Small intestine (tissue), 7 donors: ENCODE measurements at regions not wholly inside any gene's neighbourhood (a gene's known extent, or its start where the extent isn't known, plus 50 kb on each side); places are given as distances from the start of the nearest gene placed in this dataset.
A peak's percentile ranks its signal among the peaks of the same experiment; 100 is the strongest.

Experiments used
- DNase-seq, 2 donors: peaks; one replicate each; pipeline versions ENCODE4 v3.0.0 to v3.0.0-alpha.2; 2013
- FAIRE-seq: peaks from 2 replicates; lab custom pipeline; 2012; peaks lifted over from hg19 to GRCh38; lab: Jason Lieb, UNC
- H3K27ac ChIP-seq, 3 donors: one replicate each; pipeline ENCODE4 v1.5.1; 2013; ENCODE audit warnings: low read length in 2 of 3, mild to moderate bottlenecking in 2 of 3, control low read depth in 1 of 3, inconsistent platforms in 1 of 3, low read depth in 1 of 3, moderate library complexity in 1 of 3
- H3K27me3 ChIP-seq, 3 donors: one replicate each; pipeline ENCODE4 v1.6.1; 2013; ENCODE audit warnings: low read length in 3 of 3, inconsistent platforms in 1 of 3; ENCODE audit not compliant: control insufficient read depth in 3 of 3, insufficient read depth in 3 of 3
- H3K36me3 ChIP-seq, 3 donors: one replicate each; pipeline ENCODE4 v1.6.1; 2013; ENCODE audit warnings: low read length in 3 of 3, inconsistent platforms in 1 of 3, low read depth in 1 of 3, mild to moderate bottlenecking in 1 of 3, moderate library complexity in 1 of 3; ENCODE audit not compliant: control insufficient read depth in 3 of 3, insufficient read depth in 2 of 3
- H3K4me1 ChIP-seq, 3 donors: one replicate each; pipeline ENCODE4 v1.6.1; 2013; ENCODE audit warnings: low read length in 2 of 3, inconsistent platforms in 1 of 3, low read depth in 1 of 3, mild to moderate bottlenecking in 1 of 3, moderate library complexity in 1 of 3; ENCODE audit not compliant: control insufficient read depth in 3 of 3, insufficient read depth in 2 of 3
- H3K4me3 ChIP-seq, 3 donors: one replicate each; pipeline ENCODE4 v1.5.1; 2013; ENCODE audit warnings: low read length in 3 of 3, control low read depth in 1 of 3, inconsistent platforms in 1 of 3, low read depth in 1 of 3, mild to moderate bottlenecking in 1 of 3, moderate library complexity in 1 of 3
- H3K9me3 ChIP-seq, 2 donors: one replicate each; pipeline ENCODE4 v1.6.1; 2013; ENCODE audit warnings: low read depth in 1 of 2, low read length in 1 of 2; ENCODE audit not compliant: control insufficient read depth in 2 of 2, insufficient read depth in 1 of 2
- WGBS, 3 donors: extraction: QIAGEN DNeasy Blood & Tissue Kit; methylation state at CpG; one replicate each; pipeline ENCODE4 v1.1.7; 2013; 5-methylcytosine and 5-hydroxymethylcytosine counted together
- donor health status: healthy with polysubstance abuse.
- donor health status: control.
- donor health status: control.
- donor health status: Bipolar disorder and iron deficiency.
- donor health status: healthy.

DNA sequence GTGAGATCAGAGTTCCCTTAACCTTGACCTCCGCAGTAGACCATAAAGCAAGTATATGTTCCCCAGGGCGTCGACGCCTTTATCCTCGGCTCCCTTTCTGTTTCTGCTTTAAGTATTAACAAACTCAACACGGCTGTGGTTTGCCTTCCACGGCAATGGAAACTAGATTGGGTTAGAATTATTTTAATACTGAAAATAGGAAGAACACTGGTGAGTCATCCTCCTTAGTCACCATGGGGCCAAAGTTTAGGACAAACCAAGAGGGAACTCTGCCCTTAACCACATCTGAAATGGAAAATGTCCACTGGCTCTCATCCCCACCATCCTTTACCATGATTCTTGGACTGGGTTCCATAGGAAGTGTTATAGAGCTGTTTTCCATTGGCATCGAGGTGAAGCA, 386.1 kb downstream of the ACTL7B start:
- DNase-seq, result no peak
- no peak overlapping the region for H3K27ac ChIP-seq
- no peaks in the 10 kb centered on the region for H3K36me3 ChIP-seq
- FAIRE-seq, result no peak
- H3K4me1 ChIP-seq, result peaks cover 0 to 3% (median 0%) of the 10 kb centered on the region in 3 donors
- no peak overlapping the region for H3K4me3 ChIP-seq
- peaks cover 0 to 3% of the 10 kb centered on the region in 2 donors for H3K9me3 ChIP-seq
- WGBS, 3 donors, result 75 to 83% (median 83%) methylated on average over 8 of the region's 8 CpGs
- H3K27me3 ChIP-seq, result no peaks in the 10 kb centered on the region

DNA sequence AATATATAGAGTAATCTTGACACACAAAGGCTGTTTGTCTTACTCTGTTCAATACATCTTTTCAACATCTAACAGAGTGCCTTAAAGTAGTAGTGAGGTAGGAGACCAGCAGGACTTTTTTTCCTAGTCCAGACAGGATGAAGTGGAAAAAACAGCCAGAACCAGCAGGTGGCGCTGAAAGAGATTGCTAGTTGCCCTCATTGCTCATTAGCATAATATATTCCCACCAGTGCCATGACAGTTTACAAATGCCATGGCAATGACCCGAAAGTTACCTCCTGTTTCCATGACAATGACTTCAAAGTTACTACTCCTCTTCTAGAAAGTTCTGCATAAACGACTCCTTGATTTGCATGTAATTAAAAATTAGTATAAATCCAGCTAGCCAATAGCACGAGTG, 387.4 kb downstream of the ACTL7B start:
- Histone ChIP-seq H3K36me3 (no peaks in the 10 kb centered on the region), H3K27ac (no peak overlapping the region), H3K9me3 (peaks cover 0 to 3% of the 10 kb centered on the region in 2 donors), H3K4me1 (no peaks in the 10 kb centered on the region), H3K4me3 (no peak overlapping the region), H3K27me3 (no peaks in the 10 kb centered on the region)
- 85 to 88% (median 87%) methylated on average over 4 of the region's 4 CpGs for WGBS, 3 donors
- DNase-seq, result peak; percentile 14 to 17
- FAIRE-seq, result no peak

DNA sequence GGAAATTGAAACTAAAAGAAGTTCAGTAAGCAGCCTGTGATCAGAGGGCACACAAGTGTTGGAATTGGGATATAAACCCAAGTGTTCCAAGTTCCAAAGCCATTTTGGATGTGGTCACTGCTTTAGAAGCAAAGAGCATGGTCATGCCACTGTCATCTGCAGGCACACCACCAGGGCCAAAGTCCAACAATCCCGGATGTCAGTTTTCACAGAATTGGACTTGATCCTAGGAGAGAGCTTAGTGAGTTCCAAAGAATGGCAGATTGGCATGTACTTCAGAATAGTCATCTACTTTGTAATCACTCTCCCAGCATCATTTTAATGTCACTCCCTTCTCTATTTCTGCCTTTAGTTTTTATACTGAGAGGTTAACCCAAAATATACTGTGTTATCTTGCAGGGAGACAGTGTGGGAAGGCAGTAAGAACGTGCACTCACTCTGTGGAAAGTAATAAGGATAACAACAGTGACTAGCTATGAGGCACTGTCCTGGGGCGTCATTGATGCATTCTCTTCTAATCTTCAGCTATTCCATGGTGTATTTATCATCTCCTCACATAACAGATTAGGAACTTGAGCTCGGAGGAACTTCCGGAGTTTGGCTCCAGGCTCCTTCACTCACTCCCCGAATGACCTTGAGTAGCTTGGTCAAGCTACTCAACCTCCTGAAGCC, 388.0 kb downstream of the ACTL7B start:
- no peak overlapping the region for H3K4me3 ChIP-seq
- FAIRE-seq, result no peak
- WGBS, 3 donors, result 66 to 76% (median 70%) methylated on average over 6 of the region's 6 CpGs
- H3K36me3 ChIP-seq, result no peaks in the 10 kb centered on the region
- DNase-seq, result peak; percentile 11 to 53
- H3K9me3 ChIP-seq, result peaks cover 0 to 3% of the 10 kb centered on the region in 2 donors
- no peaks in the 10 kb centered on the region for H3K4me1 ChIP-seq
- no peaks in the 10 kb centered on the region for H3K27me3 ChIP-seq
- H3K27ac ChIP-seq, result no peak overlapping the region

DNA sequence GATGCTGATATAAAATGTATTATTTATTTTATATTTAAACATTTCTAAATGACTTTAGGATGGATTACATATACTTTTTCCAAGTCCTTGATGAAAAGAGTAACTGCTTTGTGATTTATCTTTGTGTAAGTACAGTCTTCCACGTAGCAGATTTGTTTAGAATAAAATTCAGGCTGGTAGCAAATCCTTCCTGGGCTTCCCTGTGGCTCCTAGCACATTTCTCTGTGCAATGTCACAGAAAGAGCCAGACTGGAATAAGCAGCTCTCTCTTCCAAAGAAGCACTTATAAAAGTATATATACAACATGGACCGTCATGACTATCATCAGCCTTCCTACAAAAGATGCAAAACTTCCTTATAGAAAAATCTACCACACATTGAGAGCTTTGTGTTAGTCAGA, 388.6 kb downstream of the ACTL7B start:
- DNase-seq (no peak), FAIRE-seq (no peak)
- WGBS, 3 donors, result 64 to 88% (median 80%) methylated on average over 2 of the region's 2 CpGs
- Histone ChIP-seq H3K4me3 (no peak overlapping the region), H3K9me3 (peaks cover 0 to 3% of the 10 kb centered on the region in 2 donors), H3K27ac (no peak overlapping the region), H3K4me1 (no peaks in the 10 kb centered on the region), H3K36me3 (no peaks in the 10 kb centered on the region), H3K27me3 (no peaks in the 10 kb centered on the region)

DNA sequence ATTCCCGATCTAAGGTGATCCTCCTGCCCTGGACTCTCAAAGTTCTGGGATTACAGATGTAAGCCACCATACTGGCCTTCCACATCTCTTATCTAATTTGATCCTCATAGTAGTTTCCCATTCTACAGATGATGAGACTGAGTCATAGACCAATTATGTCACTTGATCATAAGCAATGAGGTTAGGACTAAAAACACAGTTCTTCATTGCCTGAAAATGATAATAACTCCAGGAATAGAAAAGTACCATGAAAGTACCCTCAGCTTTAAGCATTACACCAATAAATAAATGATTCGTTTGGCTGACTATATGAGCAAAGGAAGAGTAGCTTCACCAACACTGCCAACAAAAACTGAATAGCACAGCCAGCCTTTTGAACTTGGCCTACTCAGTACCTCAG, 389.5 kb downstream of the ACTL7B start:
- Histone ChIP-seq H3K27me3 (no peaks in the 10 kb centered on the region), H3K27ac (no peak overlapping the region), H3K36me3 (no peaks in the 10 kb centered on the region), H3K4me1 (no peaks in the 10 kb centered on the region), H3K9me3 (peaks cover 0 to 3% of the 10 kb centered on the region in 2 donors), H3K4me3 (no peak overlapping the region)
- WGBS, 3 donors, result 79 to 90% (median 83%) methylated on average over 2 of the region's 2 CpGs
- FAIRE-seq (no peak), DNase-seq (no peak)

DNA sequence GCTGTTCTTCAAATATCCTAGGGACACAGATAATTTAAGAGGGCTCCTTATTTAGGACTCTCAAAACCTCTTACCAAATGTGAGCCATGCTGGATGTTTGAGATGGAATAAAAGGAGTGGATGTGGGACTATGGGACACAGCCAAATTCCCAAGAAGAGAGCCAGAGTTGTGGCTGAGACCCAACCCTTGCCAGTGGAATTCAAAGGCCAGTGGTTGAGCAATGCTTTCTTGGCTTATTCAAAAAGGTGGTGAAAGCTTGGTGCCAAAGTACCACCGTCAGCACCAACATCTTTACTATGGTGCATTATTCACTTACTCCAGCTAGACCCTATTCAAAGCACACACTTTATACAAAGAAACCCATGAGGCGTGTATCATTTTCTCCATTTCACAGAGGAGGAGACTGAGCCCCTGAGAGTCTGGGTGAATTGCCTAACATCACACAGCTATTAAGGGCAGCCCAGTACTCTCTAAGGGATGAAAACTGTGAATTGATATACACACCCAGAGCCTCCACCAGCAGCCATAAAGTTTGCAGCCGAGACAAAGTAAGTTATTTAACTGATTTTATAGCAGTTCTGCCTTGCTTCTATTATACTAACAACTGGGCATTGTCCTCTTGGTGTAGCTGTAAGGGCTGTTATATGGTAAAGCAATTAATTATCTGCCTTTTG, 391.7 kb downstream of the ACTL7B start:
- no peak for DNase-seq
- Histone ChIP-seq H3K27ac (no peak overlapping the region), H3K4me1 (no peaks in the 10 kb centered on the region), H3K9me3 (no peaks in the 10 kb centered on the region), H3K27me3 (no peaks in the 10 kb centered on the region), H3K4me3 (no peak overlapping the region), H3K36me3 (no peaks in the 10 kb centered on the region)
- 44 to 69% (median 48%) methylated on average over 3 of the region's 3 CpGs for WGBS, 3 donors
- no peak for FAIRE-seq

DNA sequence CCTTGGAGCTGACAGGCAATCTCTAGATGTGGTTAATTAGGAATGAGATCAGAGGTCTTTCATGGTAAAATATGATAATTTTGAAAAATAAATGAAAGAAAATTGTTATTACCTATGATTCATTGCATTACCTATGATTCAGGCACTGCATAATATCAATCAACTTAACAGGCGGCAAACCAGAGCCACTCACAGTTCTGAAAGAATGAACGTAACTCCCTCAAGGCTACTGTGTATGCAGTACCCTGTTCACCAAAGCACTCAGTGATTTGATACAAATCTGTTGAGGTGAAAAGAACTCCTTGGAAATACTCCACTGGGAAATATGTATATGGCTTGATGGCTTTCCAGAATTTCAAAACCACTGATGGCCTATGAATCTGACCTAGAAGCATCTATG, 398.9 kb downstream of the ACTL7B start:
- Histone ChIP-seq H3K4me1 (no peaks in the 10 kb centered on the region), H3K9me3 (no peaks in the 10 kb centered on the region), H3K27ac (no peak overlapping the region), H3K4me3 (no peak overlapping the region), H3K36me3 (no peaks in the 10 kb centered on the region), H3K27me3 (no peaks in the 10 kb centered on the region)
- FAIRE-seq (no peak), DNase-seq (no peak)
- 77 to 93% (median 92%) methylated on average over 2 of the region's 2 CpGs for WGBS, 3 donors

DNA sequence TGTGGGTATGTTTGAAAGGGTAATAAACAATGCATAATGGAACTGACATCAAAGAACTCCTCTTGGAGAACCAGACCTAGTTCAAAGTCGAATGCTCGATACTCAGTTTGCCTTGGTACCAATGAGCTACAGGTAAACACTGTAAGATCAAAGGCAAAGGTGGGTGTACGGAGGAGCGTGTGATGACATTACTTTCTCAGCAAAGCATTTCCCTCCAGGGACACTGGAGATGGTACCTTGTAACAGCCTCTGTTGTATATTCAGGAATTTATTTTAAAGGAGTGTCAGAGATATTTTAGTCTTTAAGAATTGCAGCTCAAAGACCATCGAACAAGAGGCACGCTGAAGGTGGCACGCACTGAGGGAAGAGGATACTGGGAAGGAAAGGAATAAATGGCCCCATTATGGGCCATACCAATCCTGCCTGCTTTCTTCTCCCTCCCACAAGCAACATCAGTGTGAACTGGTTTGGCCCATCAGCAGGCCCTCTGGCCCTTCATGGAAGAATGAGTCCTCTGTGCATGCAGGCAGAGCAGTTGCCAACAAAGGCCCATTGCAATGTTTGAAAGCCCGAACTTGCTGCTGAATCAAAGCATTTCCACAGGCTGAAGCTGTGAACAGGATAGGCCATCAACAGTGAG, 410.2 kb downstream of the ACTL7B start:
- Histone ChIP-seq H3K4me3 (no peak overlapping the region), H3K9me3 (no peaks in the 10 kb centered on the region), H3K36me3 (no peaks in the 10 kb centered on the region), H3K4me1 (peaks cover 0 to 2% (median 0%) of the 10 kb centered on the region in 3 donors), H3K27ac (no peak overlapping the region), H3K27me3 (no peaks in the 10 kb centered on the region)
- peak in 1 of 2 donors; percentile 30 for DNase-seq
- 71 to 82% (median 75%) methylated on average over 8 of the region's 8 CpGs for WGBS, 3 donors
- FAIRE-seq, result no peak
